ENCODE measurements at regions not wholly inside any gene's neighbourhood (a gene's known extent, or its start where the extent isn't known, plus 50 kb on each side); places are given as distances from the start of the nearest gene placed in this dataset.

- TF ChIP-seq, protein P1, sequence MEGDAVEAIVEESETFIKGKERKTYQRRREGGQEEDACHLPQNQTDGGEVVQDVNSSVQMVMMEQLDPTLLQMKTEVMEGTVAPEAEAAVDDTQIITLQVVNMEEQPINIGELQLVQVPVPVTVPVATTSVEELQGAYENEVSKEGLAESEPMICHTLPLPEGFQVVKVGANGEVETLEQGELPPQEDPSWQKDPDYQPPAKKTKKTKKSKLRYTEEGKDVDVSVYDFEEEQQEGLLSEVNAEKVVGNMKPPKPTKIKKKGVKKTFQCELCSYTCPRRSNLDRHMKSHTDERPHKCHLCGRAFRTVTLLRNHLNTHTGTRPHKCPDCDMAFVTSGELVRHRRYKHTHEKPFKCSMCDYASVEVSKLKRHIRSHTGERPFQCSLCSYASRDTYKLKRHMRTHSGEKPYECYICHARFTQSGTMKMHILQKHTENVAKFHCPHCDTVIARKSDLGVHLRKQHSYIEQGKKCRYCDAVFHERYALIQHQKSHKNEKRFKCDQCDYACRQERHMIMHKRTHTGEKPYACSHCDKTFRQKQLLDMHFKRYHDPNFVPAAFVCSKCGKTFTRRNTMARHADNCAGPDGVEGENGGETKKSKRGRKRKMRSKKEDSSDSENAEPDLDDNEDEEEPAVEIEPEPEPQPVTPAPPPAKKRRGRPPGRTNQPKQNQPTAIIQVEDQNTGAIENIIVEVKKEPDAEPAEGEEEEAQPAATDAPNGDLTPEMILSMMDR (IDR thresholded peaks at IDR 0.05): no peak
- no peak for TF ChIP-seq POLR2A (IDR thresholded peaks at IDR 0.05)
Observed at GRCh38 chr2:55811048-55811447, 112.5 kb downstream of the EFEMP1 start.
